Mammary epithelial cell (primary cell): ENCODE measurements at regions not wholly inside any gene's neighbourhood (a gene's known extent, or its start where the extent isn't known, plus 50 kb on each side); places are given as distances from the start of the nearest gene placed in this dataset.

Experiments used
- CTCF ChIP-seq, 2 donors: IDR thresholded peaks in 1 of 2; conservative IDR thresholded peaks in 1 of 2; 2 replicates each; pipeline ENCODE4 v1.5.1; 2011 to 2012; ENCODE audit warnings: inconsistent platforms in 2 of 2, low read length in 2 of 2, mild to moderate bottlenecking in 2 of 2, control low read depth in 1 of 2, low read depth in 1 of 2; ENCODE audit not compliant: insufficient read depth in 1 of 2; ENCODE audit errors: extremely low read depth in 1 of 2
- EZH2 ChIP-seq: IDR thresholded peaks from 2 replicates; pipeline ENCODE4 v1.6.1; 2012; ENCODE audit warnings: low read length, inconsistent platforms, borderline replicate concordance

- TF ChIP-seq CTCF (conservative IDR thresholded peaks at IDR 0.05 in 1 of 2, IDR thresholded peaks at IDR 0.05 in 1 of 2; ENCODE audit: extremely low read depth in 1 of 2, insufficient read depth in 1 of 2, low read depth in 1 of 2, low read length in 2 of 2) (no peak), EZH2 (no peak)
These were observed 919.0 kb upstream of the B3GALT2 start for GRCh38 chr1:194105381-194105780.
